ENCODE measurements at regions not wholly inside any gene's neighbourhood (a gene's known extent, or its start where the extent isn't known, plus 50 kb on each side); places are given as distances from the start of the nearest gene placed in this dataset.

- Histone ChIP-seq H3K4me1 (no peaks in the 10 kb centered on the region), H3K27me3 (no peaks in the 10 kb centered on the region), H3K9me3 (peaks cover 0 to 10% (median 4%) of the 10 kb centered on the region in 4 donors), H3K36me3 (no peaks in the 10 kb centered on the region), H3K4me3 (no peak overlapping the region), H3K27ac (no peak overlapping the region)
- no peak for ATAC-seq (ENCODE audit: low FRiP score in 2 of 2)
- TF ChIP-seq POLR2A (IDR thresholded peaks at IDR 0.05) (no peak), EP300 (IDR thresholded peaks at IDR 0.05) (no peak), CTCF (IDR thresholded peaks at IDR 0.05) (no peak), POLR2AphosphoS5 (IDR thresholded peaks at IDR 0.05) (no peak)
- DNase-seq = no peak
- 83 to 90% methylated on average over 3 of the region's 3 CpGs for WGBS, 2 donors
Measured at GRCh38 chr1:173354937-173355280, 122.2 kb upstream of the PRDX6 start.

- Histone ChIP-seq H3K27me3 (no peaks in the 10 kb centered on the region), H3K9me3 (peaks cover 0 to 10% (median 4%) of the 10 kb centered on the region in 4 donors), H3K27ac (no peak overlapping the region), H3K4me1 (no peaks in the 10 kb centered on the region), H3K36me3 (no peaks in the 10 kb centered on the region), H3K4me3 (no peak overlapping the region)
- TF ChIP-seq CTCF (IDR thresholded peaks at IDR 0.05) = no peak
- no peak for TF ChIP-seq POLR2A (IDR thresholded peaks at IDR 0.05)
- TF ChIP-seq POLR2AphosphoS5 (IDR thresholded peaks at IDR 0.05) = no peak
- TF ChIP-seq EP300 (IDR thresholded peaks at IDR 0.05) = no peak
- 74 to 79% methylated on average over 5 of the region's 5 CpGs for WGBS, 2 donors
- DNase-seq (no peak), ATAC-seq (ENCODE audit: low FRiP score in 2 of 2) (no peak)
Measured at GRCh38 chr1:173355281-173356031, 121.7 kb upstream of the PRDX6 start.

- TF ChIP-seq EP300 (IDR thresholded peaks at IDR 0.05) (no peak), POLR2AphosphoS5 (IDR thresholded peaks at IDR 0.05) (no peak), POLR2A (IDR thresholded peaks at IDR 0.05) (no peak), CTCF (IDR thresholded peaks at IDR 0.05) (no peak)
- 68 to 82% methylated on average over 2 of the region's 2 CpGs for WGBS, 2 donors
- Histone ChIP-seq H3K36me3 (no peaks in the 10 kb centered on the region), H3K4me1 (no peaks in the 10 kb centered on the region), H3K27me3 (no peaks in the 10 kb centered on the region), H3K27ac (no peak overlapping the region), H3K4me3 (no peak overlapping the region), H3K9me3 (peaks cover 0 to 10% (median 4%) of the 10 kb centered on the region in 4 donors)
- ATAC-seq (ENCODE audit: low FRiP score in 2 of 2) (no peak), DNase-seq (no peak)
Measured at GRCh38 chr1:173356191-173356762, 120.9 kb upstream of the PRDX6 start.

- DNase-seq (no peak), ATAC-seq (ENCODE audit: low FRiP score in 2 of 2) (no peak)
- Histone ChIP-seq H3K36me3 (no peaks in the 10 kb centered on the region), H3K27ac (no peak overlapping the region), H3K9me3 (no peaks in the 10 kb centered on the region), H3K4me1 (no peaks in the 10 kb centered on the region), H3K27me3 (no peaks in the 10 kb centered on the region), H3K4me3 (no peak overlapping the region)
- no peak for TF ChIP-seq EP300 (IDR thresholded peaks at IDR 0.05)
- TF ChIP-seq POLR2A (IDR thresholded peaks at IDR 0.05) = no peak
- no peak for TF ChIP-seq CTCF (IDR thresholded peaks at IDR 0.05)
- no peak for TF ChIP-seq POLR2AphosphoS5 (IDR thresholded peaks at IDR 0.05)
- 62 to 70% methylated on average over 3 of the region's 3 CpGs for WGBS, 2 donors
Measured at GRCh38 chr1:173360487-173361063, 116.6 kb upstream of the PRDX6 start.

Data from upper lobe of left lung (tissue), 6 donors.